ENCODE measurements at regions not wholly inside any gene's neighbourhood (a gene's known extent, or its start where the extent isn't known, plus 50 kb on each side); places are given as distances from the start of the nearest gene placed in this dataset.
"Not testable (repeated sequence)": the region's sequence is repeated elsewhere in the genome, so short reads cannot be mapped to it uniquely, and the experiment has no call there.

- intact Hi-C loops (cut with DNase I): no loop called here
- no peak for ATAC-seq (ENCODE audit: poor library complexity)
- DNase-seq: no peak
Measured at GRCh38 chr4:158384414-158384813, 137.3 kb upstream of the RXFP1 start.

- ATAC-seq (ENCODE audit: poor library complexity) (no peak), DNase-seq (no peak)
- intact Hi-C loops (cut with DNase I): no loop called here
Measured at GRCh38 chr4:158395343-158395742, 126.3 kb upstream of the RXFP1 start.

- no peak for ATAC-seq (ENCODE audit: poor library complexity)
- no peak for DNase-seq
- intact Hi-C loops (cut with DNase I): no loop called here
Measured at GRCh38 chr4:158395889-158396288, 125.8 kb upstream of the RXFP1 start.

DNA sequence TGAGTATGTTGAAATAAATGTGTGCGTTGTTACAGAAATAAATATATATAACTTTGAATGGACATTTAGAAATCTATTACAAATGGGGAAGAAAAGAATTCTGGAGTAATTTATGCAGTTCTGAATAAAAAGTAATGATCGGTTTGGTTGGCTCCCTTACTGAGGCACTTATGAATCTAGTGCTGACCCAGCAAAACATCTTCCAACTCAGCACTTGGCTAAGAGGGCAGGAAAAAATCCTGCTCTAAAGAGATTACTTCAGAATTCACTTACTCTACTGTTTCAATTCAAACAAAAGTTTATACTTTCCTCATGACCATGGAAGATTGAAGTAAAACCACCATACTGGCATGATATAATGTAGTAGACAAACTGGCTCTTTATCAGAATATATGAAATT lies 123.9 kb upstream of the RXFP1 start:
- no peak for DNase-seq
- intact Hi-C loops (cut with DNase I): no loop called here
- ATAC-seq (ENCODE audit: poor library complexity): no peak

DNA sequence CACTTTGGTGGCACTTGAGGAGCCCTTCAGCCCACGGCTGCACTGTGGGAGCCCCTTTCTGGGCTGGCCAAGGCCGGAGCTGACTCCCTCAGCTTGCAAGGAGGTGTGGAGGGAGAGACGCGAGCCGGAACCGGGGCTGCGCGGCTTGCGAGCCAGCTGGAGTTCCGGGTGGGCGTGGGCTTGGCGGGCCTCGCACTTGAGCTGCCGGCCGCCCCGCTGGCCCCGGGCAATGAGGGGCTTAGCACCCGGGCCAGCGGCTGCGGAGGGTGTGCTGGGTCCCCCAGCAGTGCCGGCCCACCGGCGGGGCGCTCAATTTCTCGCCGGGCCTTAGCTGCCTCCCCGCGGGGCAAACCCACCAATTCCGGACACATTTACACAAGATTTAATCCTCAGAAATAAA lies 113.7 kb upstream of the RXFP1 start:
- DNase-seq; ATAC-seq (ENCODE audit: poor library complexity); intact Hi-C loops (cut with DNase I): not testable (repeated sequence)

DNA sequence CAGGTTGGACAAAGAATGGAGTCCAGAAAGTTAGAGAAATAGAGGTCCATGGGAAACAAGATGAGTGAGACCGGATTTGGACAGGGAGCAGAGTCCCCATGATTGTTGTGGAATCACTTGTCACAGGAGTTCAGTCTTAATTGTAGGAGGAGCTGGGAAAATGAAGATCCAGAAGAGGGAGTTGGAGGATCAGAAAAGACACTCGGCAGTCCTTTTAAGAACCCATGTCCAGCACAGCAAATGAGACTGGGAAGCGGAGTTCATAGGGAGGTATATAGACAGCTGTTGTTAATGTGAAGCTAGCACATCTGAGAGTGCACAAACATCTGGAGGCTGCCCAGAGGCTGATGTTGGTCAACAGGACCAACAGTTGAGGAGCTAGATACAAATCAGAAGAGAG lies 111.4 kb upstream of the RXFP1 start:
- ATAC-seq (ENCODE audit: poor library complexity) (no peak), DNase-seq (no peak)
- intact Hi-C loops (cut with DNase I): no loop called here

GRCh38 chr4:158411269-158411668 lies 110.4 kb upstream of the RXFP1 start:
- DNase-seq (no peak), ATAC-seq (ENCODE audit: poor library complexity) (no peak)
- intact Hi-C loops (cut with DNase I): no loop called here

GRCh38 chr4:158418679-158419078 lies 103.0 kb upstream of the RXFP1 start:
- DNase-seq; intact Hi-C loops (cut with DNase I); ATAC-seq (ENCODE audit: poor library complexity): not testable (repeated sequence)

DNA sequence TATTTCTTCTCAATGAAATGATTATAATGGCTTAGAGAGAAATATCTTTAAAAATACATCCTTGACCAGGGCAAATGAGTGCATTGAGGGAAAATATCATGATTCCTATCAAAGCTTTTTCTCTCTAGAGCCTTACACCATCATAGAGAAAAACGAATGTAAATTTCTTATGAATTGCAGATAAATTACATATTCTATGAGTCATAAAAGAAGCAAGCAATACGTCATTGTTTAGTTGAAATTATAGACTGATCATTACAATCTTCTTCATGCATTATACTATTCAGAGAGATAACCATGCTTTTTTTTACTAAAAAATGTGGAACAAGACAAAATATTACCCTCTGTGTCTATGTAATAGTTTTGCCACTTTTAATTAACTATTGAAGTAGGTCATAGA lies 100.9 kb upstream of the RXFP1 start:
- DNase-seq: no peak
- ATAC-seq (ENCODE audit: poor library complexity): no peak
- intact Hi-C loops (cut with DNase I): no loop called here

DNA sequence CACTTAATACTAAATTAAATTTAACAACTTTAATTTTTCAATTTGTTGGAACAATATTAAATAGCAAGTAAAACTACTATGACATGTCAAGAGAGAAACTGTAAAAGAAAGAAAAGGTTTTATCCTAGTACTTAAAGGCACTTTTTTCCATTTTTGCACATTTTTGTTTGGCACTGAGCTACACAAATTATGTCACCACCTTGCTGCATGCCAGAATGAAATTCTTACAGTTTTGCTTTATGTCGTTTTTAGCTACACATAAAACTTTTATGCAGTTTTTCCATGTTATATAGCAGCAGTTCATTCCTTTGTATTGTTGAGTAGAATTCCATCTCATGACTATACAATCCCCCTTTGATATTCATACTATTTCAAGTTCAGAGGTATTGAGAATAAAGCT lies 99.1 kb upstream of the RXFP1 start:
- no peak for ATAC-seq (ENCODE audit: poor library complexity)
- DNase-seq: no peak

GRCh38 chr4:158428242-158428641 lies 93.4 kb upstream of the RXFP1 start:
- intact Hi-C loops (cut with DNase I): no loop called here
- DNase-seq (no peak), ATAC-seq (ENCODE audit: poor library complexity) (no peak)

More for the DNA sequence above, 99.1 kb upstream of the RXFP1 start:
- intact Hi-C loops (cut with DNase I): no loop called here

DNA sequence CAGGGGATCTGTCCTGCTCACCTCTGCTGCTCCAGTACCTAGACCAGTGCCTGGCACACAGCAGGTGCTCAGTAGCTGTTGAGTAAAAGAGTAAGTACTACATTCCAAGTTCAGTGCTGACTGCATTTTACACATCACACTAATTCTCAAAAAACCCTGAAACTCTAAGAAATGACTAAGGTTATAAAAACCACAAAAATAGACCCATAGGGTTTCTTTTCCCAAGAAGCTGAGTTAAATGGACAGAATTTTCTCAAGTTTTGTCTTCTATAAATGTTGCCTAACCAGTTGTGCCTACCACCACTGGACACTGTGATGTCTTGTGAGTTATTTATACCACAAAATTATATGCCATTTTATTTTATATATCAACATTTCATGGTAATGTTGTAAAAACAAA lies 78.9 kb upstream of the RXFP1 start:
- intact Hi-C loops (cut with DNase I): no loop called here

GRCh38 chr4:158443731-158444130 lies 78.0 kb upstream of the RXFP1 start:
- intact Hi-C loops (cut with DNase I): no loop called here
- ATAC-seq (ENCODE audit: poor library complexity) (no peak), DNase-seq (no peak)

More for the DNA sequence above, 78.9 kb upstream of the RXFP1 start:
- no peak for ATAC-seq (ENCODE audit: poor library complexity)
- no peak for DNase-seq

DNA sequence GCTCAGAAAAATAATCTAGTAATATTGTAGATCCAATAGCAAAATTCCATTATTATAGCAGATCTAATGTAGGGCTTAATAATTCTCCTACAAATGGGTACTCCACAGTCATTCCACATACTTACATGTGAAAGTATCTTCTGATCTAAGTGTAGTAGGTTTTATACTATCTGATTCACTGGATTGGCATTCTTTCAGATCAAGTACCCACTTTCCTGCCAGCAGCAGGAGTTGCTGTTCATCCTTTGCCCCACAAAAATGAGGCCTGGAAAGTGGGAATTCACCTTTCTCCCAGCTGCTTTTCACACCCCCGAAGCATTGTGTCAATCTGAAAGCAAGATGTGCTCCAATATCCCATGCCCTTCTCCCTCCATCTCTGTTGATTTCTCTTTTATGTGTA lies 77.1 kb upstream of the RXFP1 start:
- DNase-seq: no peak
- ATAC-seq (ENCODE audit: poor library complexity): no peak
- intact Hi-C loops (cut with DNase I): no loop called here

DNA sequence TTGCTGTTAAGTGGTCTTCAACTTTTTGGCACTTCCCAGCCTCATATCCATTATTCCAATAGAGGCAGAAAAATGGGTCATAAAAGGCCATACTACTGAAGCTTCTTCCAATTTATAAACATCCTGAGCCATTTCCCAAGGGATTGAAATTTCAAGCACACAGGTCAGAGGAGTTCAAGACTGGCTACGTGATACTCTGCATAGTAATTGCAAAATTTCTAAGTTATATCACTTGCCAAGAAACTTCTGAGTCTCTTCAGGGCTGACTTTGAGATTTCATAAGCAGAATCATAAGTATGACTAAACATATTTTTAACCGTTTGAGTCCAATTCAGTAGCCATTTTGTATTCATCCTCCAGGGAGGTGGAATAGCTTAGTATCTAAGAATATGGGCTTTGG lies 75.6 kb upstream of the RXFP1 start:
- DNase-seq (no peak), ATAC-seq (ENCODE audit: poor library complexity) (no peak)
- intact Hi-C loops (cut with DNase I): no loop called here

DNA sequence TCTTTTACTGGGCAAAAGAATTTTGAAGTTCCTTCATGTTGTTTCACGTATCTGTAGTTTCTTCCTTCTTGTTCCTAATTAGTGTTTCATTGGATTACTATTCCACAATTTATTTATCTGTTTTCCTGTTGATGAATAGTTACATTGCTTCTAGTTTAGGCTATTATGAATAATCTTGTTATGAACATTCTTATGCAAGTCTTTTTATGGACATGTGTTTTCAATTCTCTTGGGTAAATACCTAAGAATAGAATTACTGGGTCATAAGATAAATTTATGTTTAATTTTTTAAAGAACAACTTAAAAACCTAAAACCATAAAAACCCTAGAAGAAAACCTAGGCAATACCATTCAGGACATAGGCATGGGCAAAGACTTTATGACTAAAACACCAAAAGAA lies 70.9 kb upstream of the RXFP1 start:
- DNase-seq (no peak), ATAC-seq (ENCODE audit: poor library complexity) (no peak)
- intact Hi-C loops (cut with DNase I): no loop called here

GRCh38 chr4:158452116-158452515 lies 69.6 kb upstream of the RXFP1 start:
- DNase-seq; ATAC-seq (ENCODE audit: poor library complexity); intact Hi-C loops (cut with DNase I): not testable (repeated sequence)

- DNase-seq (no peak), ATAC-seq (ENCODE audit: poor library complexity) (no peak)
- intact Hi-C loops (cut with DNase I): no loop called here
Measured at GRCh38 chr4:158458271-158458895, 63.3 kb upstream of the RXFP1 start.

DNA sequence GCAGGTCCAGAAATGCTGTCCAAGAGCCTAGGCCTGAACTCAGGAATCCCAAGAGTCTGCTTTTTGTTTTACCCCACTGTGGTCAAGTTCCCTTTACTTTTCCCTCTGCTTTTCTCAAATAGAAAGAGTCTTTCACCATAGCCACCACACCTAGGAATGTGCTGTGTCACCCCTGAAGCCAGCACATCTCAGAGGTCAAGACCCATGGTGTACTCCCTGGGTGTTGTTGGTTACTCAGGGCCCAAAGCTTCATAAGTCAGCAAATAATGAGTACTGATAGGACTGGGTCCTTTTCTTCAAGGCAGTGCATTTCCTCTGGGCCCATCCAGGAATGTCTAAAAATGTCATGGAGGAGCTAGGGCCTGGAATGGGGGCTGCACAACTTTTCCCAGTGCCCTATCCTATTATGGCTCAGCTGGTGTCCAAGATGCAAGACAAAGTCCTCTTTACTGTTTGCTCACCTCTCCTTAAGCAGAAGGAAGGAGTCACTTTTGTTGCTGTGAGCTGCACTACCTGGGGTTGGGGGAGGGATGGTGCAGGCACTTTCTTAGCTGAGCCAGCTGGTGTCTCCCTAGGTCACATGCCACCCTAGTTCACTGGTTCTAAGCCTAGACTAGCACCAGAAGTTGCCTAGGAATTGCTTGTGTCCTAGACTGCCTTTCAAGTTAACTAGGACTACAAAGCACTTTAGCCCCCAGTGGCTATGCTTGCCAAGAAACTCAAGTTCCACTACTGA lies 62.4 kb upstream of the RXFP1 start:
- no peak for ATAC-seq (ENCODE audit: poor library complexity)
- intact Hi-C loops (cut with DNase I): no loop called here

GRCh38 chr4:158461336-158461735 lies 60.3 kb upstream of the RXFP1 start:
- intact Hi-C loops (cut with DNase I): no loop called here
- DNase-seq (no peak), ATAC-seq (ENCODE audit: poor library complexity) (no peak)

More for the DNA sequence above, 62.4 kb upstream of the RXFP1 start:
- DNase-seq: no peak

DNA sequence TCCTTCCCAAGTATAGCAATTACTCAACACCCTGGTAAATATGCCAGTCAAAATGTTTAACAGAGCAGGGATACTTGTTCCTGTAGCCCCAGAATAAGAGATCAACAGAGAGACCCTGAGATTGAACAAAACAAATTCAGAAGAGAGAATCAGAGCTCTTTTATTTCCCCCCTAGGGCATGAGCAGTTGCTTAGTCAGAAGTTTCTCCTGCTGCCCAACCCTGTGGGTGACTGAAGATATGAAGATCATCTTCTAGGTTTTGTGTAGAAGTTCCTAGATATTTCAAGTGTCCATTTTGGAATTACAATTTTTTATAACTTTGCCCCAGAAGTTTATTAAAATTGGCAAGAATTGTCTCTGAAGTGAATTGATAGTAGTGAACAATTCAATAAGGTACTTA lies 59.1 kb upstream of the RXFP1 start:
- intact Hi-C loops (cut with DNase I): no loop called here
- no peak for DNase-seq
- no peak for ATAC-seq (ENCODE audit: poor library complexity)
